HEK293 (cell line): ENCODE measurements at regions not wholly inside any gene's neighbourhood (a gene's known extent, or its start where the extent isn't known, plus 50 kb on each side); places are given as distances from the start of the nearest gene placed in this dataset.

Experiments used
- CTCF ChIA-PET: fragments of 350-600 bp; formaldehyde crosslinking; extraction: SDS; loops from one replicate; lab custom pipeline; 2021; ENCODE audit warnings: antibody characterized with exemption; lab: Yijun Ruan, JAX
- POLR2A ChIA-PET: fragments of 300-600 bp; formaldehyde crosslinking; extraction: SDS; loops from one replicate; lab custom pipeline; 2020; ENCODE audit warnings: antibody characterized with exemption, inconsistent platforms; lab: Yijun Ruan, JAX
- H3K27ac ChIP-seq: fragments of 200-500 bp; sonication (Bioruptor generic); 2 replicates; pipeline ENCODE4 v1.5.1; 2014; ENCODE audit warnings: low read depth, low read length, control low read depth, inconsistent platforms; ENCODE audit errors: extremely low read depth
- H3K36me3 ChIP-seq, 2 experiments: fragments of 200-500 bp in 1 of 2; sonication (Bioruptor generic) in 1 of 2; 1 replicate in 1 of 2; 2 replicates in 1 of 2; pipeline ENCODE4 v1.5.1; 2014 to 2017; ENCODE audit warnings: inconsistent platforms in 2 of 2, low read length in 2 of 2; ENCODE audit not compliant: control insufficient read depth in 2 of 2, insufficient read depth in 1 of 2
- H3K4me1 ChIP-seq: fragments of 200-500 bp; sonication (Bioruptor generic); 2 replicates; pipeline ENCODE4 v1.5.1; 2014; ENCODE audit warnings: mild to moderate bottlenecking, low read length, inconsistent platforms; ENCODE audit not compliant: control insufficient read depth, insufficient read depth
- H3K4me3 ChIP-seq: 2 replicates; pipeline ENCODE4 v1.5.1; 2011; ENCODE audit warnings: low read depth, mild to moderate bottlenecking, control low read depth, low read length, moderate library complexity
- H3K9me3 ChIP-seq: fragments of 200-500 bp; sonication (Bioruptor generic); 2 replicates; pipeline ENCODE4 v1.5.1; 2014; ENCODE audit warnings: low read depth, low read length, inconsistent platforms; ENCODE audit not compliant: control insufficient read depth, insufficient read depth
- CTCF ChIP-seq: fragments of 450-650 bp; formaldehyde crosslinking; IDR thresholded peaks from 2 replicates; pipeline ENCODE4 v1.5.1; 2016; ENCODE audit warnings: missing biosample characterization, missing genetic modification characterization
- KLF1 ChIP-seq: fragments of 450-650 bp; formaldehyde crosslinking; IDR thresholded peaks from 2 replicates; pipeline ENCODE4 v1.5.1; 2016; ENCODE audit warnings: missing biosample characterization, missing genetic modification characterization
- SETDB1 ChIP-seq: IDR thresholded peaks from one replicate; pipeline ENCODE4 v1.6.1; 2017; ENCODE audit warnings: mild to moderate bottlenecking, low read length, moderate library complexity, mixed read lengths; ENCODE audit not compliant: insufficient read length
- YY2 ChIP-seq: fragments of 450-650 bp; formaldehyde crosslinking; IDR thresholded peaks from 2 replicates; pipeline ENCODE4 v1.5.1; 2016; ENCODE audit warnings: missing biosample characterization, missing genetic modification characterization
- ZNF121 ChIP-seq: fragments of 450-650 bp; formaldehyde crosslinking; IDR thresholded peaks from 2 replicates; pipeline ENCODE4 v1.5.1; 2016; ENCODE audit warnings: missing biosample characterization, missing genetic modification characterization
- ZNF157 ChIP-seq: fragments of 450-650 bp; formaldehyde crosslinking; IDR thresholded peaks from 2 replicates; pipeline ENCODE4 v1.5.1; 2016; ENCODE audit warnings: missing biosample characterization, missing genetic modification characterization
- ZNF16 ChIP-seq: fragments of 450-650 bp; formaldehyde crosslinking; IDR thresholded peaks from 2 replicates; pipeline ENCODE4 v1.5.1; 2016; ENCODE audit warnings: low read depth, missing biosample characterization, missing genetic modification characterization
- ZNF239 ChIP-seq: fragments of 450-650 bp; formaldehyde crosslinking; IDR thresholded peaks from 2 replicates; pipeline ENCODE4 v1.5.1; 2016; ENCODE audit warnings: missing biosample characterization, missing genetic modification characterization
- ZNF274 ChIP-seq, 2 experiments: fragments of 200-500 bp in 1 of 2; fragments of 450-650 bp in 1 of 2; sonication (Bioruptor generic) in 1 of 2; formaldehyde crosslinking in 1 of 2; IDR thresholded peaks; 2 replicates each; pipeline versions ENCODE4 v1.5.1 to v1.6.1; 2014 to 2016; ENCODE audit warnings: borderline replicate concordance in 1 of 2, inconsistent platforms in 1 of 2, low read length in 1 of 2, missing biosample characterization in 1 of 2, missing genetic modification characterization in 1 of 2
- ZNF335 ChIP-seq: fragments of 450-650 bp; formaldehyde crosslinking; conservative IDR thresholded peaks from 2 replicates; pipeline ENCODE4 v1.5.1; 2016; ENCODE audit warnings: missing biosample characterization, missing genetic modification characterization
- ZNF354C ChIP-seq: fragments of 450-650 bp; formaldehyde crosslinking; IDR thresholded peaks from 2 replicates; pipeline ENCODE4 v1.5.1; 2016; ENCODE audit warnings: missing biosample characterization, missing genetic modification characterization, low read depth, borderline replicate concordance
- ZNF394 ChIP-seq: fragments of 450-650 bp; formaldehyde crosslinking; IDR thresholded peaks from 2 replicates; pipeline ENCODE4 v1.5.1; 2016; ENCODE audit warnings: missing biosample characterization, missing genetic modification characterization, mild to moderate bottlenecking, moderate library complexity, borderline replicate concordance
- ZNF416 ChIP-seq: fragments of 450-650 bp; formaldehyde crosslinking; IDR thresholded peaks from 2 replicates; pipeline ENCODE4 v1.5.1; 2016; ENCODE audit warnings: missing biosample characterization, missing genetic modification characterization
- ZNF426 ChIP-seq: fragments of 450-650 bp; formaldehyde crosslinking; IDR thresholded peaks from 2 replicates; pipeline ENCODE4 v1.5.1; 2017; ENCODE audit warnings: missing biosample characterization, missing genetic modification characterization, mild to moderate bottlenecking, inconsistent platforms, moderate library complexity
- ZNF514 ChIP-seq: fragments of 450-650 bp; formaldehyde crosslinking; IDR thresholded peaks from 2 replicates; pipeline ENCODE4 v1.5.1; 2016; ENCODE audit warnings: missing biosample characterization, missing genetic modification characterization
- ZNF544 ChIP-seq: fragments of 450-650 bp; formaldehyde crosslinking; IDR thresholded peaks from 2 replicates; pipeline ENCODE4 v1.5.0; 2017; ENCODE audit warnings: missing biosample characterization, missing genetic modification characterization
- ZNF555 ChIP-seq: fragments of 450-650 bp; formaldehyde crosslinking; conservative IDR thresholded peaks from 2 replicates; pipeline ENCODE4 v1.5.1; 2017; ENCODE audit warnings: missing biosample characterization, mild to moderate bottlenecking, missing genetic modification characterization, inconsistent platforms
- ZNF580 ChIP-seq: fragments of 450-650 bp; formaldehyde crosslinking; IDR thresholded peaks from 2 replicates; pipeline ENCODE4 v1.5.1; 2016; ENCODE audit warnings: missing biosample characterization, missing genetic modification characterization
- ZNF610 ChIP-seq: fragments of 450-650 bp; formaldehyde crosslinking; IDR thresholded peaks from 2 replicates; pipeline ENCODE4 v1.5.1; 2016; ENCODE audit warnings: missing biosample characterization, missing genetic modification characterization, borderline replicate concordance
- ZNF670 ChIP-seq: fragments of 450-650 bp; formaldehyde crosslinking; IDR thresholded peaks from 2 replicates; pipeline ENCODE4 v1.5.1; 2016; ENCODE audit warnings: missing biosample characterization, missing genetic modification characterization, low read depth
- ZNF76 ChIP-seq: fragments of 450-650 bp; formaldehyde crosslinking; IDR thresholded peaks from 2 replicates; pipeline ENCODE4; 2016; ENCODE audit warnings: low read depth, missing biosample characterization, missing genetic modification characterization, borderline replicate concordance
- ZNF776 ChIP-seq: fragments of 450-650 bp; formaldehyde crosslinking; IDR thresholded peaks from 2 replicates; pipeline ENCODE4 v1.5.0; 2017; ENCODE audit warnings: missing biosample characterization, missing genetic modification characterization, borderline replicate concordance
- ZXDB ChIP-seq: fragments of 450-650 bp; formaldehyde crosslinking; IDR thresholded peaks from 2 replicates; pipeline ENCODE4 v1.5.1; 2016; ENCODE audit warnings: missing biosample characterization, missing genetic modification characterization
- TF ChIP-seq, protein P1 (sequence below): fragments of 450-650 bp; formaldehyde crosslinking; IDR thresholded peaks from 2 replicates; pipeline ENCODE4 v1.5.1; 2016; ENCODE audit warnings: missing biosample characterization, missing genetic modification characterization, low read depth
- TF ChIP-seq, protein P2 (sequence below): fragments of 450-650 bp; formaldehyde crosslinking; IDR thresholded peaks from 2 replicates; pipeline ENCODE4 v1.5.1; 2016; ENCODE audit warnings: missing biosample characterization, missing genetic modification characterization, low read depth

DNA sequence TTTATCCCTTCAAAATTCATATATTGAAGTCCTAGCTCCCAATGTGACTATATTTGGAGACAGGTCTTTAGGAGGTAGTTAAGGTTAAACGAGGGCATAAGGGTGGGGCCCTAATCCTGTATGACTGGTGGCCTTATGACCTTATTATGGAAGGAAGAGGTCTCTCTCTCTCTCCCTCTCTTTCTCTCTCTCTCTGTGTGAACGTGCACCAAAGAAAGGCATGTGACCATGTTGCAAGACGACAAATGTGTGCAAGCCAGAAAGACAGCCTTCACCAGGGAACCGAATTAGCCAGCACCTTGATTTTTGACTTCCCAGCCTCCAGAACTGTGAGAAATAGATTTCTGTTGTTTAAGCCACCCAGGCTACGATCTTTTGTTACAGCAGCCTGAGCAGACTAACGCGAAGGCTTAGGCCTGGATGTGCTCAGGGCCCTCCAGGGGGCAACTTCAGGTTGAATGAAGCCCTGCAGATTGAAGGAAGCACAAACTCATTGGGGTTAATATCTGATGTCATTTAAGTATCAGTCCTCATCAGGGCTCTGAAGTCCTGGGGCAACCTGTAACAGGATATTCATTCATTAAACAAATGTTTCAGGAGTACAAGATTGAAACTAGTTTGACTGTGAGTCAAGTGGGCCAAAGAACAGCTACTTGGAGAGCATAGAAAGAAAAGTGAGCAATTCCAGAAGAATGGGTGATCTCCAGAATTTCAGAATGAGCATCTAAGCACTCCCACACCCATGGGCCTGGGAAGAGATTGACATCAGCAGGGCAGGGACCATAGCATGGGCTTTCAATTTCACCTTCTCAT is 157.4 kb upstream of the TNFAIP3 start:
- H3K27ac ChIP-seq, result no peak overlapping the region
- no peaks in the 10 kb centered on the region for H3K9me3 ChIP-seq
- ChIA-PET POLR2A (no interaction called here), CTCF (interaction anchor here (0.6 to 3.0 kb wide), 12 partner anchors 11 to 296 kb away, joined by 3 to 44 read pairs (median 11); partner anchors contain the start of gene TNFAIP3)
- no peak overlapping the region for H3K4me3 ChIP-seq
- H3K36me3 ChIP-seq, result no peaks in the 10 kb centered on the region
- TF ChIP-seq ZNF335 (tag by site-specific recombination), result no peak
- peak; percentile 49 for TF ChIP-seq SETDB1
- TF ChIP-seq, all 188 proteins: peak for 1
- H3K4me1 ChIP-seq, result no peaks in the 10 kb centered on the region

DNA sequence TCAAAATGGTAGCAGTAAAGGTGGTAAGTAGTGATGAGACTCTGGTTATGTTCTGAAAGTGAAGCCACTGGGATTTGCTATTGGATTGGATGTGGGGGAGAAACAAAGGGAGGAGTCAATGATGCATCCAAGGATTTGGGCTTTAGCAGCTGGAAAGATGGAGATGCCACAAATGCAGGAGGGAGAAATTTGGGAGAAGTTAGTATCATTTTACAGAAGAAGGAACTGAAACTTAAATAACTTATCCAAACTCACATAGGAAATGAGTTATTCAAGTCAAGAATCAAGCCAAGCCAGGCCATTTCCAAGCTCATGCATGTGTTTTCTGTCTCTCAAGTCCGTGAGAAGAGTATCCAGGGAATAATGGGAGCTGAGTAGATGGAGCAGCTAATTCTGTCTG is 155.1 kb upstream of the TNFAIP3 start:
- TF ChIP-seq ZNF416 (no peak), ZXDB (tag by site-specific recombination) (no peak), ZNF394 (tag by site-specific recombination) (no peak), ZNF670 (tag by site-specific recombination) (no peak), ZNF16 (tag by site-specific recombination) (no peak), ZNF157 (tag by site-specific recombination) (no peak), ZNF76 (tag by site-specific recombination) (no peak), ZNF544 (tag by site-specific recombination) (no peak), ZNF610 (tag by site-specific recombination) (no peak), KLF1 (tag by site-specific recombination) (no peak), ZNF426 (no peak), ZNF514 (tag by site-specific recombination) (no peak), ZNF555 (tag by site-specific recombination) (no peak), CTCF (tag by site-specific recombination) (no peak)
- TF ChIP-seq, protein P1, sequence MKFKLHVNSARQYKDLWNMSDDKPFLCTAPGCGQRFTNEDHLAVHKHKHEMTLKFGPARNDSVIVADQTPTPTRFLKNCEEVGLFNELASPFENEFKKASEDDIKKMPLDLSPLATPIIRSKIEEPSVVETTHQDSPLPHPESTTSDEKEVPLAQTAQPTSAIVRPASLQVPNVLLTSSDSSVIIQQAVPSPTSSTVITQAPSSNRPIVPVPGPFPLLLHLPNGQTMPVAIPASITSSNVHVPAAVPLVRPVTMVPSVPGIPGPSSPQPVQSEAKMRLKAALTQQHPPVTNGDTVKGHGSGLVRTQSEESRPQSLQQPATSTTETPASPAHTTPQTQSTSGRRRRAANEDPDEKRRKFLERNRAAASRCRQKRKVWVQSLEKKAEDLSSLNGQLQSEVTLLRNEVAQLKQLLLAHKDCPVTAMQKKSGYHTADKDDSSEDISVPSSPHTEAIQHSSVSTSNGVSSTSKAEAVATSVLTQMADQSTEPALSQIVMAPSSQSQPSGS (tag by site-specific recombination), result no peak
- H3K4me3 ChIP-seq, result no peak overlapping the region
- no peaks in the 10 kb centered on the region for H3K9me3 ChIP-seq
- ChIA-PET CTCF (interaction anchor here (0.5 to 1.9 kb wide), 11 partner anchors 13 to 543 kb away, joined by 3 to 10 read pairs (median 3); partner anchors contain the start of gene TNFAIP3), POLR2A (interaction anchor here (0.6 kb wide), 1 partner anchor 237 kb away, joined by 5 read pairs; no protein-coding TSS in a partner anchor)
- H3K36me3 ChIP-seq, result no peaks in the 10 kb centered on the region
- H3K4me1 ChIP-seq, result no peaks in the 10 kb centered on the region
- no peak overlapping the region for H3K27ac ChIP-seq

GRCh38 chr6:137712587-137712986 is 154.5 kb upstream of the TNFAIP3 start:
- ChIA-PET POLR2A (no interaction called here), CTCF (interaction anchor here (0.5 to 1.9 kb wide), 14 partner anchors 13 to 801 kb away, joined by 3 to 10 read pairs (median 3); partner anchors contain the start of gene TNFAIP3)
- H3K27ac ChIP-seq, result no peak overlapping the region
- no peak overlapping the region for H3K4me3 ChIP-seq
- H3K9me3 ChIP-seq, result no peaks in the 10 kb centered on the region
- H3K36me3 ChIP-seq, result no peaks in the 10 kb centered on the region
- no peaks in the 10 kb centered on the region for H3K4me1 ChIP-seq
- TF ChIP-seq YY2 (tag by site-specific recombination) (no peak), ZNF776 (no peak), ZNF274 (IDR thresholded peaks at IDR 0.05; ENCODE audit: low read length) (no peak), ZNF274 (tag by site-specific recombination; IDR thresholded peaks at IDR 0.05; ENCODE audit: borderline replicate concordance) (no peak), ZNF354C (no peak), ZNF239 (tag by site-specific recombination) (no peak), ZNF121 (tag by site-specific recombination) (no peak), ZNF580 (tag by site-specific recombination) (no peak)
- TF ChIP-seq, protein P2, sequence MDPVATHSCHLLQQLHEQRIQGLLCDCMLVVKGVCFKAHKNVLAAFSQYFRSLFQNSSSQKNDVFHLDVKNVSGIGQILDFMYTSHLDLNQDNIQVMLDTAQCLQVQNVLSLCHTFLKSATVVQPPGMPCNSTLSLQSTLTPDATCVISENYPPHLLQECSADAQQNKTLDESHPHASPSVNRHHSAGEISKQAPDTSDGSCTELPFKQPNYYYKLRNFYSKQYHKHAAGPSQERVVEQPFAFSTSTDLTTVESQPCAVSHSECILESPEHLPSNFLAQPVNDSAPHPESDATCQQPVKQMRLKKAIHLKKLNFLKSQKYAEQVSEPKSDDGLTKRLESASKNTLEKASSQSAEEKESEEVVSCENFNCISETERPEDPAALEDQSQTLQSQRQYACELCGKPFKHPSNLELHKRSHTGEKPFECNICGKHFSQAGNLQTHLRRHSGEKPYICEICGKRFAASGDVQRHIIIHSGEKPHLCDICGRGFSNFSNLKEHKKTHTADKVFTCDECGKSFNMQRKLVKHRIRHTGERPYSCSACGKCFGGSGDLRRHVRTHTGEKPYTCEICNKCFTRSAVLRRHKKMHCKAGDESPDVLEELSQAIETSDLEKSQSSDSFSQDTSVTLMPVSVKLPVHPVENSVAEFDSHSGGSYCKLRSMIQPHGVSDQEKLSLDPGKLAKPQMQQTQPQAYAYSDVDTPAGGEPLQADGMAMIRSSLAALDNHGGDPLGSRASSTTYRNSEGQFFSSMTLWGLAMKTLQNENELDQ, result no peak
